MCF 10A (cell line): ENCODE measurements at regions not wholly inside any gene's neighbourhood (a gene's known extent, or its start where the extent isn't known, plus 50 kb on each side); places are given as distances from the start of the nearest gene placed in this dataset.

ENCODE experiments used
- BruUV-seq: library from RNA; stranded (reverse); fragments of 400-500 nt; replicated peaks from 2 replicates; lab custom pipeline; 2021; lab: Mats Ljungman, UMichigan
- CTCF ChIA-PET: fragments of 300-600 bp; sonication (Branson Sonifier 250); formaldehyde crosslinking; extraction: SDS; loops from one replicate; lab custom pipeline; 2021; ENCODE audit warnings: antibody characterized with exemption, inconsistent platforms; lab: Yijun Ruan, JAX
- POLR2A ChIA-PET: fragments of 300-600, 350-650 bp; sonication (Branson Sonifier 250); formaldehyde crosslinking; extraction: SDS; loops from one replicate; lab custom pipeline; 2020; ENCODE audit warnings: antibody characterized with exemption, inconsistent platforms; lab: Yijun Ruan, JAX
- DNase-seq: peaks from one replicate; pipeline ENCODE4 v3.0.0-alpha.2; 2018; ENCODE audit not compliant: unreplicated experiment
- H3K27ac Mint-ChIP-seq: one replicate; pipeline ENCODE4 v1.8.0; 2022; ENCODE audit warnings: mild to moderate bottlenecking, low read depth, mixed read lengths; ENCODE audit not compliant: unreplicated experiment
- H3K27me3 Mint-ChIP-seq: one replicate; pipeline ENCODE4 v1.8.0; 2022; ENCODE audit warnings: mixed read lengths; ENCODE audit not compliant: insufficient read depth, unreplicated experiment
- H3K36me3 Mint-ChIP-seq: one replicate; pipeline ENCODE4 v1.8.0; 2022; ENCODE audit warnings: mild to moderate bottlenecking, moderate library complexity, mixed read lengths; ENCODE audit not compliant: insufficient read depth, unreplicated experiment
- H3K4me1 Mint-ChIP-seq: one replicate; pipeline ENCODE4 v1.8.0; 2022; ENCODE audit warnings: mixed read lengths; ENCODE audit not compliant: insufficient read depth, unreplicated experiment
- H3K4me3 Mint-ChIP-seq: one replicate; pipeline ENCODE4 v1.8.0; 2022; ENCODE audit warnings: mild to moderate bottlenecking, moderate library complexity, mixed read lengths; ENCODE audit not compliant: unreplicated experiment
- H3K9me3 Mint-ChIP-seq: one replicate; pipeline ENCODE4 v1.8.0; 2022; ENCODE audit warnings: mixed read lengths; ENCODE audit not compliant: unreplicated experiment
- intact Hi-C: fragments of 100-400 bp; cut with micrococcal nuclease; formaldehyde crosslinking; loops from 2 replicates; pipeline ENCODE4 v1.14.1; 2022
- TF ChIP-seq, protein P1 (sequence below): fragments of 200-600 bp; IDR thresholded peaks from one replicate; pipeline ENCODE4 v1.8.0; 2022; ENCODE audit warnings: antibody characterized with exemption, mild to moderate bottlenecking; ENCODE audit not compliant: unreplicated experiment

DNA sequence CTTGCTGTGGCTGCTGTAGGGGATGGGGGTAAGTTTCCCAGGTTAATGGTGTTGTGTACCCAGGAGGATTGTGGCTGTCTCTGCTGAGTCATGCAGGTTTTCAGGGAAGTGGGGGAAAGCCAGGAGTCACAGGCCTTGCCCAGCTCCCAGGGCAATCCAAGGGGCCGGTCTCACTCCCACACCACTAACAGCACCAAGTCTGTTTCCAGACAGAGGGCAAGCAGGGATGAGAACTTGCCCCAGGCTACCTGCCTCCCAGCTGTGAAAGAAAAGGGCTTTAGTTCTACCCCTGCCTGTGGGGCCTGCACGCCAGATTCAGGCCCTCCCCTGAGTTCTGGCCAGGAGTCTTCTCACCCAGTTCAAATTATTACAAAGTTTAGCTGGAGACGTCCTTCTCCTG is 579.8 kb upstream of the ST8SIA4 start:
- H3K27ac Mint-ChIP-seq = no peak overlapping the region
- no peak overlapping the region for H3K4me3 Mint-ChIP-seq
- no peaks in the 10 kb centered on the region for H3K9me3 Mint-ChIP-seq
- intact Hi-C loops = no loop called here
- no peaks in the 10 kb centered on the region for H3K4me1 Mint-ChIP-seq
- ChIA-PET POLR2A (no interaction called here), CTCF (interaction anchor here (1.3 kb wide), 1 partner anchor 47 kb away, joined by 3 read pairs; no protein-coding TSS in a partner anchor)
- BruUV-seq = no TSS peak
- H3K27me3 Mint-ChIP-seq = no peaks in the 10 kb centered on the region
- no peak for DNase-seq
- TF ChIP-seq, protein P1, sequence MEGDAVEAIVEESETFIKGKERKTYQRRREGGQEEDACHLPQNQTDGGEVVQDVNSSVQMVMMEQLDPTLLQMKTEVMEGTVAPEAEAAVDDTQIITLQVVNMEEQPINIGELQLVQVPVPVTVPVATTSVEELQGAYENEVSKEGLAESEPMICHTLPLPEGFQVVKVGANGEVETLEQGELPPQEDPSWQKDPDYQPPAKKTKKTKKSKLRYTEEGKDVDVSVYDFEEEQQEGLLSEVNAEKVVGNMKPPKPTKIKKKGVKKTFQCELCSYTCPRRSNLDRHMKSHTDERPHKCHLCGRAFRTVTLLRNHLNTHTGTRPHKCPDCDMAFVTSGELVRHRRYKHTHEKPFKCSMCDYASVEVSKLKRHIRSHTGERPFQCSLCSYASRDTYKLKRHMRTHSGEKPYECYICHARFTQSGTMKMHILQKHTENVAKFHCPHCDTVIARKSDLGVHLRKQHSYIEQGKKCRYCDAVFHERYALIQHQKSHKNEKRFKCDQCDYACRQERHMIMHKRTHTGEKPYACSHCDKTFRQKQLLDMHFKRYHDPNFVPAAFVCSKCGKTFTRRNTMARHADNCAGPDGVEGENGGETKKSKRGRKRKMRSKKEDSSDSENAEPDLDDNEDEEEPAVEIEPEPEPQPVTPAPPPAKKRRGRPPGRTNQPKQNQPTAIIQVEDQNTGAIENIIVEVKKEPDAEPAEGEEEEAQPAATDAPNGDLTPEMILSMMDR = no peak
- H3K36me3 Mint-ChIP-seq = no peaks in the 10 kb centered on the region

DNA sequence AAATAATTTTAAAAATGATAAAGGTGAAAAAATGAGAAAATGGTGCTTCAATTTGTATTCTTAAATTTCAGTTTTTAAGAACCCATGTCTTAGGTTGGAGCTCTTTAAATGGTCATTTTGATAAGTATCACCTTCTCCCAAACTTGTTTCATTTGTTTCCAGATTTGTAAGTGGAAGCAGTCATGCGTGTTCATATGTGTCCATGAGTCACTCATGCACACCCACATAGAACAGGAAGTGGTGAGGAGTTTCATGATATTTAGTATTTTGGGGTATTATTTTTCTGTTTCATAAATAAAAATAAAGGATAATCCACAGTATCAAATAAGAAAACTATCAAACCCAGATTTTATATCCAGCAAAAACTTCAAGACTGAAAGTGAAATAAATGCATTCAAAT is 570.4 kb upstream of the ST8SIA4 start:
- CTCF ChIA-PET = no interaction called here
- no peaks in the 10 kb centered on the region for H3K4me1 Mint-ChIP-seq

DNA sequence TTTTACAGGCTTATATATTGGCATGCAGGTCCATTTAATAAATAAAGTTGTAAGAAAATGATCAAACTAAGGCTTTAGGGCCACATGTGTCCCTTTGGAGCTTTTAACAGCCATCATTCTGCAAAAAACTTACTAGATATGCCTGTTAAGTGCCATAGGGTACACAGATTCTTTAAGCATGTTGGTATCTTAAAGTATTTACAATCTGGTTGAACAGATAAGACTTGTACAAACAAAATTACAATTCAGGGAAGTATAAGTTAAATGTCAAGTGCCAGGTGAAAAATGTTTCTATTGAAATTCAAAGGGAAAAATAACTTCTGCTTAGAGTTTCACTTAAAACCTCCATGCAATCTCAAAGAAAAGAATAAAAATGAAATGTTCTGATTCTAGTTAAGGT is 558.4 kb upstream of the ST8SIA4 start:
- ChIA-PET CTCF (no interaction called here), POLR2A (no interaction called here)
- no TSS peak for BruUV-seq
- Mint-ChIP-seq H3K9me3 (no peaks in the 10 kb centered on the region), H3K27ac (no peak overlapping the region), H3K27me3 (peaks cover 14% of the 10 kb centered on the region), H3K4me3 (no peak overlapping the region), H3K36me3 (peaks cover 4% of the 10 kb centered on the region), H3K4me1 (no peaks in the 10 kb centered on the region)
- TF ChIP-seq, protein P1 = no peak
- intact Hi-C loops = no loop called here
- no peak for DNase-seq

More for the DNA sequence above, 570.4 kb upstream of the ST8SIA4 start:
- Mint-ChIP-seq H3K36me3 (no peaks in the 10 kb centered on the region), H3K4me3 (no peak overlapping the region), H3K27me3 (no peaks in the 10 kb centered on the region), H3K27ac (no peak overlapping the region), H3K9me3 (no peaks in the 10 kb centered on the region)
- BruUV-seq = no TSS peak
- POLR2A ChIA-PET = no interaction called here
- DNase-seq = peak; percentile 25
- intact Hi-C loops = no loop called here
- TF ChIP-seq, protein P1 = no peak

DNA sequence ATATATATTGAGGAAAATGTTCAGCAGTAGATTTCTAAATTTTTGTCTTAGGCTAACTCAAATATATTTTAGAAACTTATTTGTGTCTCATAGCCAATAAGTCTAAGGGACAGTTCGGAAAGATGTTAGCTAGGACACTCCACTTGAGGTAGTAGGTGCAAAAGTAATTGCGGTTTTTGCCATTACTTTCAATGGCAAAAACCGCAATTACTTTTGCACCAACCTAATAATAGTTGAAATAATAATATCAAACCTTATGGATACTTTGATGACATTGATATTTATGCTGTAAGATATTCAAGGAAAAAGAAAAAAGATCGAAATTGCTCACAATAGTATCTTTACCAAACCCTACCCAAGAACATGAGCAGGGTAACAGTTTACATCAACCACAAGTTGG is 555.5 kb upstream of the ST8SIA4 start:
- H3K9me3 Mint-ChIP-seq = no peaks in the 10 kb centered on the region
- no peaks in the 10 kb centered on the region for H3K36me3 Mint-ChIP-seq
- H3K4me1 Mint-ChIP-seq = no peaks in the 10 kb centered on the region
- intact Hi-C loops = no loop called here
- H3K27ac Mint-ChIP-seq = no peak overlapping the region
- TF ChIP-seq, protein P1 = no peak
- BruUV-seq = no TSS peak
- no peaks in the 10 kb centered on the region for H3K27me3 Mint-ChIP-seq
- DNase-seq = no peak
- ChIA-PET CTCF (interaction anchor here (0.7 to 1.2 kb wide), 2 partner anchors 9 to 118 kb away, joined by 3 to 8 read pairs; no protein-coding TSS in a partner anchor), POLR2A (no interaction called here)
- no peak overlapping the region for H3K4me3 Mint-ChIP-seq
